Fibroblast of skin of left quadriceps (primary cell): ENCODE measurements at regions not wholly inside any gene's neighbourhood (a gene's known extent, or its start where the extent isn't known, plus 50 kb on each side); places are given as distances from the start of the nearest gene placed in this dataset.
"Not testable (repeated sequence)": the region's sequence is repeated elsewhere in the genome, so short reads cannot be mapped to it uniquely, and the experiment has no call there.

Source experiments
- DNase-seq, 2 experiments: peaks; one replicate each; pipeline ENCODE4 v3.0.0-alpha.2; 2013; ENCODE audit warnings: low read depth in 2 of 2

- DNase-seq, result no peak
Measured at GRCh38 chr10:36053775-36054174, 411.7 kb upstream of the FZD8 start.

GRCh38 chr10:36053271-36053670 is 411.2 kb upstream of the FZD8 start:
- DNase-seq, result no peak

DNA sequence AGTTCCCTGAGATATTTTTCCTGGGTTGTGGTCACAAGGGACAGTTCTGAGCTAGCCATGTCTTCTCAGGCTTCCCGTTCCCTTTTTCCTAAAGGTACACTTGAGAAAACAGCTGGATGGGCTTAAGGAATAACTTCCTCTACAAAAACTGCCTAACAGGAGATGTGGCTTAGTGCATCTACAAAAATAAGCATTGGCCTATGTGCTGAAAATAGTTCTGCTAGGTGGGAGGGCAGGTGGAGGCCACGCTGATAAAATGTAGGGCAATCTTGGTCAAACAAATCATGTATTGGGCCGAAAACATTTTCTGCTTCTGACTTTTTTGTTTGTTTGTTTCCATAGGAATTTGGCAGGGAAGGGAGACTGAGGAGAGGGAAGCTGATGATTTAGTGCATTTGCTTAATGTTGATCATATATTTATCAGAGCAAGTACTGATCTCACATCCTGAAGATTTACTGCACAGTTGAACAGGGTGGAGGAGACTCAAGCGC is 409.4 kb upstream of the FZD8 start:
- no peak for DNase-seq

DNA sequence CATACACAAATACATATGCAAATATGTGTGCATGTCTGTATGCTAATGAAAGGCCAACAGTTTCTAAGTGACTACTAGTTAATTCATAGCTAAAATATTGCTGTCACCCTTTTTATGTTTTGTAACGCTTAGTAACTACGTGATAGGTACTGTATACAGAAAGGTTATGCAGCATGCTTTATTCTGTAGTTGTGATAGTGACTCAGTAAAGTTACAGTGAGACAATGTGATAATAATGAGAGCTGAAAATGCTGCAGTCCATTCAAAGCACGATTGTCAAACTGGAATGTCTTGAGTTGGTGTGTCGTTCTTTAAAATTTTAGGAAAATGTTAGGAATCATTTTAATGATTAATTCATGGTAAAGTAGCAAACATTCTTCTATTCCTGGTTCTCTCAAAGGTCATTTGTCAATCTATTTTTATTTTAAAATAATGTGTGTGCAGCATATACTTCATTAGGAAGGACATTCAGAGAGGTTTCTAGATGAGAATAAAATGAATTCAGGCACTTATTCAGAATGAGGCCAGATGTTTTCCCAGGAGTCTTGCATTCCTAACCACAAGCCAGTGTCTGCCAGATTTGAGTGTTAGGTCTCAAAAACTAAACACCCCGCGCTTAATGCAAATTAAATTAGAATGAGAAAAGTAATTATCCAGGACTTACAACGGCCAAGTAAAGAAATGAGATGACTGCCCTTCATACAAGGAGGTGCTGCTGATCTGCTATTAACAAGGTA is 408.8 kb upstream of the FZD8 start:
- DNase-seq, result no peak

DNA sequence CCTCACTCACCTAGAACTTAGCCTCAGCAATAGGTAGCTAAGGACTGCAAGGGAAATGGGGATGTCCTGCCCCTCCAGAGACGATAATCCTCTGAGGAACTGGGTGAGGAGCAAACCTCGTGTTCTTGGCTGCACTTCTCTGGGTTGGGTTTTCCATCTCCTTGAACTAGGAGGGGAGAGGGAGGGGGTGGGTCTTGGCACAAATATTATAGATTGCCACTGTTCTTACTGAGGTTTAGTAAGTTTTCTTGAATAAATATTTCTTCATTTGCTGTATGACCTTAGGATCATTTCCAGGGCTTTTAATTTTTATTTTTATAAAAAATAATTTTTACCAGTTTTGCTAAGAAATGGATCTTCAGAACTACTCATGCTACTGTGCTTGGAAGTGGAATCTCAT is 406.7 kb upstream of the FZD8 start:
- DNase-seq, result no peak

- DNase-seq, result no peak
Measured at GRCh38 chr10:36048236-36048635, 406.1 kb upstream of the FZD8 start.

DNA sequence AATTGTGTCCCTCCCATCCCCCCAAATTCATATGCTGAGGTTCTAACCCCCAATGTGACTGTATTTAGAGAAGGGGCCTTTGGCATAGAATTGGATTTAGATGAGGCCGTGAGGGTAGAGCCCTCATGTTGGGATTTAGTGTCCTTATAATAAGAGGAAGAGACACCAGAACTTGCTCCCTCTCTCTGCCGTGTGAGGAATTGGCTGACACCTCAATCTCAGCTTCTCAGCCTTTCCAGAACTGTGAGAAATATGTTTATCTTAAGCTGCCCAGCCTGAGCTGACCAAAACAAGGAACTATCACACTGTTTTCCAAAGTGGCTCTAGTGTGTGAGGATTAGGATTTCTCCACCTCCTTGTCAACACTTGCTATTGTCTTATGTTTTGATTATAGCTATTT is 400.0 kb upstream of the FZD8 start:
- no peak for DNase-seq

- DNase-seq, result no peak
Measured at GRCh38 chr10:36038316-36038955, 396.3 kb upstream of the FZD8 start.

- DNase-seq, result no peak
Measured at GRCh38 chr10:36036137-36036536, 394.0 kb upstream of the FZD8 start.

DNA sequence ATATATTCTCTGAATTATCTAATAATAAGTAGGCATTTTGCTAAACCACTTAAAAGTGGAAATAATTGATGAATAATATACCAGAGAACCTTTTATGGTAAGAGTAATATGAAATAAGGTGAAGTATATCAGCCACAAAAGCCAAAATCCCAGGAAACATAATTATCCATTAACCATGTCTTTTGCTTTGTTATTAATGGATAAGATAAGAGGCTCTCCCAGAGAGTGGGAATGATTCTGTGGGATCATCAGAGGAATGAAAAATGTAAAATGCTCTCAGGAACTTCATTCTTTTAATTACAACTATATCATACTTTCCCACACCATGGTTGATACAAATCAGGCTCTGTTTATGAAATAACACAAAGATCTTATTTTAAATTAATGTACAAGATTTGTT is 391.7 kb upstream of the FZD8 start:
- DNase-seq, result no peak

GRCh38 chr10:36030516-36030915 is 388.4 kb upstream of the FZD8 start:
- DNase-seq, result no peak

DNA sequence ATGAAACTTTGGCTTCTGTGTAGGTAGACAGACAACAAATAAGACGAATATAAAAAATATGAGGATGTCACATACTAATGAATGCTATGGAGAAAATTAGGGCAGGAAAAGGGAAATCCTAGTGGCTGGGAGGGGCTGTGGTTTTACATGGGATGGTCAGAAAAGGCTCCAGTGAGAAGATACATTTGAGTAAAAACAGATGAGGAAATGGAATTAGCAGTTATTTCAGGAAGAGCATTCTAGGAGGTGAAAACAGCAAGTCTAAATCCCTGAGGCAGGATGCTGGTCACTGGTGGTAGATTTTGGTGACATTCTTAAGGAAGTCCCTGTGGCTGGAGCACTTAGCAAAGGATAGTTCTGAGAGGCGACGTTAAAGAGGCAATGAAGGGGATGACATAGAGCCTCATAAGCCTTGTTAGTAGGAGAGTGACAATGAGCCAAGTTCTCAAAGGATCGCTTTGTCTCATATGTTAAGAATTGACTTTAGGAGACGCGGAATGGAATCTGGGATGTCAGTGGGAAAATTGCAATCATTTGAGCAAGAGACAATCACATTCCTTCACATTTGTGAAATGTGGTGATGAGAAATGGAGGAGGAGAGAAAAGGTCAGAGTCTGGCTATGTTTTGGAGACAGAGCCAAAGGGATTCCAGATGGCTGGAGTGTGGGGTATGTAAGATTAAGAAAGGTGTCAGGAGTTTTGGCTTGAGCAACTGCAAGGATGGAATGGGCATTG is 384.7 kb upstream of the FZD8 start:
- DNase-seq, result no peak

GRCh38 chr10:36026081-36026480 is 384.0 kb upstream of the FZD8 start:
- no peak for DNase-seq

- DNase-seq, result peak; percentile 43 to 51
Measured at GRCh38 chr10:36023939-36024338, 381.8 kb upstream of the FZD8 start.

DNA sequence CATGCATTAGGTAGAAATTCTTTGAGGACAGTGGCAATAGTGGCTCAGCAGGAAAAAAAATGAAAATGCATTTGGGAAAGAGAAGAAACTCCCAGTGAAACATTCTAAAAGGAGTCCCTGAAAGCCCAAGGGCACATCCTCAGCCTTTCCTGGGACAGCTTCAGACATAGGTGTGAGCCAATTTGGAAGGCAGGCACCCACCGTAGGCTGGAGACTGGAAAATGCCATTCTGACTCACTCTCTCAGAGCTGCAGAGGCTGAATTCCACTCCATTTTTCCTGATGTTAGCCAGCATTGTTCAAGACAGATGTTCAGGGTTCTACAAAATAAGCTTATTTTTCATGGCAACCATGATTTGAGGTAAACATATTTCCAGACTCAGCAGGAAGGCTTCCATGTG is 379.0 kb upstream of the FZD8 start:
- no peak for DNase-seq

GRCh38 chr10:36019749-36020148 is 377.7 kb upstream of the FZD8 start:
- DNase-seq, result no peak

DNA sequence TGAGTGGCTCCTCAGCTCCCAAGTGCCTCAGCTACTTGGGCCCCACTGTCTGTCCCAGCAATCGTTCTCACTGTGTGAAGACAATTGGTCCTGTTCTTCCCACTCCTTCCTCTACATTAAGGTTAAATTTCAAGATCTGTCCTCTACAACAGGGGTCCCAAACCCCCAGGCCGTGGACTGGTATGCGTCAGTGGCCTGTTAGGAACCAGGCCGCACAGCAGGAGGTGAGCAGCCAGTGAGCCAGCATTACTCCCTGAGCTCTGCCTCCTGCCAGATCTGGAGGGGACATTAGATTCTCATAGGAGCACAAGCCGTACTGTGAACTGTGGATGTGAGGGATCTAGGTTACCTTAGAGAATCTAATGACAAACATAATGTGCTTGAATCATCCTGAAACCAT is 376.9 kb upstream of the FZD8 start:
- no peak for DNase-seq

- no peak for DNase-seq
Measured at GRCh38 chr10:36017137-36017536, 375.0 kb upstream of the FZD8 start.

DNA sequence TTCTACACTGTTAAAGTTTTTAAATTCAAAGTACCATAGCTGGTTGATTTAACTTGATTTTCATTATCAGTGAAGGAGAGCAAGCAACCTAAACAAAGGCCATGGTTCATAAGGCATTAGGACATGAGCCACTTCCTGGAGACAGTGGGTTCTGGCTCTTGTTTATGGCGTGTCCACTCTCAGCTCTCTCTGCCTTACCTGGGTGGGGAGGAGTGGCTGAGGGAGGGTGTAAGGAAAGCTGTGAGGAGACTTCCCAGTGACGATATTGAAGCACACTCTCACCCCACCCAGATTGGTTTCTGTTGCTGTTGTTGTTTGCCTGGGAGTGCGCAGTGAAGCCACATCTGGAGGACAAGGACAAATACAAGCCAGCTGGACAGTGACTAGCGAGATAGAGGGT is 365.3 kb upstream of the FZD8 start:
- no peak for DNase-seq

DNA sequence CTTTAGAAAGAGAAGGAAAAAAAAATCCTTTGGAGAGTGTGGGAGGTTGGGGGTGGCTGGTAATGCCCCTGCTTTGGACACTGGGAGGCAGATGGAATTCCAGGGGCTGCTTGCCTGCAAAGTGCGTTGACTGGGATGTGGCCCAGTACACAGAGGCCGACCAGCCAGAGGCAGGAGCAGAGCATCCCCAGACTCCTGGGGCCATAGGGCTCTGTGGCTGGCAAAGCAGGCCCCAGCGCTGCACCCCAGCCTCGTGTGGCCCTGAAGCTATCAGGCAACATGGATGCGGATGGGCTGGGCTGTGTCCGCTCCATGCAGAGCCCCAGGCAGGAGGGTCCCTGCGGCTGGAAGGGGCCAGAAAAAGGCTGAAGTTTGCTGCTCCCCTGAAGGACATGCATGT is 361.6 kb upstream of the FZD8 start:
- DNase-seq, result no peak

DNA sequence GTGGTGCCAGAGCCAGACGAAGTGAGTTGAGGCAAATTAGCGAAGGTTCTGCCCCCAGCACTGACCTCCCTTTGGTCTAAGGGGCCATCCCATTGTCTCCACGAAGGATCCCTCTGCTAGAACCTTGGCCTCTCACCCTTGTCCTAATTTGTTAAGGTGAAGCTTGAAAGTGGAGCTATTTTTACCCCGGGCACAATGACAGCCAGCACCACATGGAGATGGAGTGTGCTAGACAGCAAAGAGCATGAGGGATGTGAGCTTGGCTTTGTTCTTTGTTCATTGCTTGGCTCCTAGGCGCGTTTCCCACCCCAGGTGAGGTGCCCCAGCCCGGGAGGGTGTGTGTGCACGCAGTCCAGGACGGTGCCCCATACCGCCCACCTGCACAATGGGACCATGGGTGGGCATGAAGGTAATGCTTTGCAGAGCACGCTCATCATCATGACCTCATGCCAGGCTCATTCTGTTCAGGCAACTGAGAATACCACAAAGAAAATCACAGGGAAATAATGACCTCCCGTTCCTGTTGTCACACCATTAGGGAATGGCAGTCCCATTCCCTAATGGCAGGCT is 361.0 kb upstream of the FZD8 start:
- no peak for DNase-seq

DNA sequence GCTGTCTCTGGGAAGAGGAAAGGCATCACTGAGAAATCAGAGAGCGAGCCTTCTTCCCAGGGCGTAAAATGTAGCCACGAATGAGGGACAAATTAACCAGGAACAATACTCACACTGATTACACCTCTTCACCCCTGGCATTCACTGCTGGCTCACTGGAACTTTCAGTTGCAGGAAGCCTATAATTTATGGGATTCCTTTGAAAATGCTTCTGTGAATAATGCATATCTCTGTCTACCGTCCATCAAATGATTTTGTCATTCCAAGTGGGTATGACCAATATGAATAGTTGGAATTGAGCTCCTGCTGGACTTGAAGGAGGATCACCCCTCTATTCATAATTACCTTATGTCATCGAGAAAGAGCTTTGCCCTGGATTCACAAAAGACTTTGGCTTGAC is 360.3 kb upstream of the FZD8 start:
- DNase-seq, result no peak

- DNase-seq, result not testable (repeated sequence)
Measured at GRCh38 chr10:36000754-36001153, 358.7 kb upstream of the FZD8 start.
